ENCODE measurements at regions not wholly inside any gene's neighbourhood (a gene's known extent, or its start where the extent isn't known, plus 50 kb on each side); places are given as distances from the start of the nearest gene placed in this dataset.

DNA sequence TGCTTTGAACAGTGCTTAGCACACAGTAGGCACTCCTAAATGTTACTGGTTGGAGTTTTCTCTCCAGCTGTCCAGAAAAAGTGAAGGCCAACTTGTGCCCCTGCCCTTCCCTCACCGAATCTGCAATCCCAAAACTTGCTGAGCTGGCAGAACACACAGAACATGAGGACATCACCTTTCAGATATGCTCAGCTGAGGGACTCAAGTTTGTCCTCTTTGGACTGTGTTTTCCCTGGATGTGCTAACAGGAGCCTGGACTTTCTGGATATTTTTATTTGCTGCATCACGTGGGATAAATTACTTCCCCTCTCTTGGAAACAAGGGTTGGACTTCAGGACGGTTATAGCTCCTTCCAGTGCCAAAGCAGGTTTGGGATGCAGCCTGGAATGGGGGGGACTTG lies 59.5 kb upstream of the SMAD6 start:
- no peak for DNase-seq
- Histone ChIP-seq H3K27ac (ENCODE audit: low read depth in 2 of 2, low read length in 1 of 2) (no peak overlapping the region), H4K20me1 (ENCODE audit: insufficient read depth) (no peaks in the 10 kb centered on the region), H3K9me2 (no peaks in the 10 kb centered on the region), H3K79me2 (ENCODE audit: insufficient read depth) (no peaks in the 10 kb centered on the region), H3K27me3 (ENCODE audit: insufficient read depth) (no peaks in the 10 kb centered on the region), H3K4me3 (ENCODE audit: low read depth in 2 of 2, low read length in 1 of 2) (no peak overlapping the region), H3K36me3 (replicated peaks in 1 of 2; ENCODE audit: control insufficient read depth in 1 of 2, insufficient read depth in 2 of 2, low read length in 1 of 2) (no peaks in the 10 kb centered on the region), H3K4me2 (no peak overlapping the region), H3K9ac (no peak overlapping the region), H3F3A (replicated peaks; ENCODE audit: insufficient read depth) (no peaks in the 10 kb centered on the region), H3K4me1 (ENCODE audit: control insufficient read depth in 1 of 2, insufficient read depth in 2 of 2, low read depth in 1 of 2, low read length in 1 of 2) (peaks cover 9 to 13% of the 10 kb centered on the region in 2 experiments; a peak in 2 of 4 replicates), H3K9me3 (no peaks in the 10 kb centered on the region), H2AFZ (ENCODE audit: low read depth) (no peak overlapping the region)
- ChIA-PET CTCF (no interaction called here), POLR2A (no interaction called here)
- whole genome bisulfite sequencing (ENCODE audit: low lambda C conversion rate) = 70% methylated on average over 3 of the region's 3 CpGs
- TF ChIP-seq ZBTB33 (IDR thresholded peaks at IDR 0.05; ENCODE audit: borderline replicate concordance, low read depth) (no peak), EP300 (IDR thresholded peaks at IDR 0.05; ENCODE audit: borderline replicate concordance in 1 of 2, low read depth in 1 of 2, low read length in 1 of 2) (no peak), FOXM1 (IDR thresholded peaks at IDR 0.05; ENCODE audit: low read depth) (no peak), TAF1 (IDR thresholded peaks at IDR 0.05; ENCODE audit: borderline replicate concordance, low read depth, low read length) (no peak), NRF1 (IDR thresholded peaks at IDR 0.05; ENCODE audit: low read depth, low read length) (no peak), FOSL2 (IDR thresholded peaks at IDR 0.05; ENCODE audit: borderline replicate concordance, low read depth) (no peak), GABPA (IDR thresholded peaks at IDR 0.05; ENCODE audit: low read depth) (no peak), CHD2 (IDR thresholded peaks at IDR 0.05; ENCODE audit: low read length, partially characterized antibody) (no peak), TEAD4 (IDR thresholded peaks at IDR 0.05; ENCODE audit: borderline replicate concordance, insufficient read depth) (no peak), SIN3A (IDR thresholded peaks at IDR 0.05; ENCODE audit: borderline replicate concordance, low read depth, low read length) (no peak), YY1 (IDR thresholded peaks at IDR 0.05; ENCODE audit: low read depth) (no peak), MXI1 (IDR thresholded peaks at IDR 0.05; ENCODE audit: low read depth, low read length) (no peak), EZH2phosphoT487 (IDR thresholded peaks at IDR 0.05; ENCODE audit: borderline replicate concordance, low read depth) (no peak), ELF1 (IDR thresholded peaks at IDR 0.05) (no peak), NFIC (IDR thresholded peaks at IDR 0.05; ENCODE audit: borderline replicate concordance) (no peak)
- TF ChIP-seq, protein P1, sequence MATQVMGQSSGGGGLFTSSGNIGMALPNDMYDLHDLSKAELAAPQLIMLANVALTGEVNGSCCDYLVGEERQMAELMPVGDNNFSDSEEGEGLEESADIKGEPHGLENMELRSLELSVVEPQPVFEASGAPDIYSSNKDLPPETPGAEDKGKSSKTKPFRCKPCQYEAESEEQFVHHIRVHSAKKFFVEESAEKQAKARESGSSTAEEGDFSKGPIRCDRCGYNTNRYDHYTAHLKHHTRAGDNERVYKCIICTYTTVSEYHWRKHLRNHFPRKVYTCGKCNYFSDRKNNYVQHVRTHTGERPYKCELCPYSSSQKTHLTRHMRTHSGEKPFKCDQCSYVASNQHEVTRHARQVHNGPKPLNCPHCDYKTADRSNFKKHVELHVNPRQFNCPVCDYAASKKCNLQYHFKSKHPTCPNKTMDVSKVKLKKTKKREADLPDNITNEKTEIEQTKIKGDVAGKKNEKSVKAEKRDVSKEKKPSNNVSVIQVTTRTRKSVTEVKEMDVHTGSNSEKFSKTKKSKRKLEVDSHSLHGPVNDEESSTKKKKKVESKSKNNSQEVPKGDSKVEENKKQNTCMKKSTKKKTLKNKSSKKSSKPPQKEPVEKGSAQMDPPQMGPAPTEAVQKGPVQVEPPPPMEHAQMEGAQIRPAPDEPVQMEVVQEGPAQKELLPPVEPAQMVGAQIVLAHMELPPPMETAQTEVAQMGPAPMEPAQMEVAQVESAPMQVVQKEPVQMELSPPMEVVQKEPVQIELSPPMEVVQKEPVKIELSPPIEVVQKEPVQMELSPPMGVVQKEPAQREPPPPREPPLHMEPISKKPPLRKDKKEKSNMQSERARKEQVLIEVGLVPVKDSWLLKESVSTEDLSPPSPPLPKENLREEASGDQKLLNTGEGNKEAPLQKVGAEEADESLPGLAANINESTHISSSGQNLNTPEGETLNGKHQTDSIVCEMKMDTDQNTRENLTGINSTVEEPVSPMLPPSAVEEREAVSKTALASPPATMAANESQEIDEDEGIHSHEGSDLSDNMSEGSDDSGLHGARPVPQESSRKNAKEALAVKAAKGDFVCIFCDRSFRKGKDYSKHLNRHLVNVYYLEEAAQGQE (IDR thresholded peaks at IDR 0.05; ENCODE audit: low read depth, low read length) = no peak
- TF ChIP-seq, protein P2, sequence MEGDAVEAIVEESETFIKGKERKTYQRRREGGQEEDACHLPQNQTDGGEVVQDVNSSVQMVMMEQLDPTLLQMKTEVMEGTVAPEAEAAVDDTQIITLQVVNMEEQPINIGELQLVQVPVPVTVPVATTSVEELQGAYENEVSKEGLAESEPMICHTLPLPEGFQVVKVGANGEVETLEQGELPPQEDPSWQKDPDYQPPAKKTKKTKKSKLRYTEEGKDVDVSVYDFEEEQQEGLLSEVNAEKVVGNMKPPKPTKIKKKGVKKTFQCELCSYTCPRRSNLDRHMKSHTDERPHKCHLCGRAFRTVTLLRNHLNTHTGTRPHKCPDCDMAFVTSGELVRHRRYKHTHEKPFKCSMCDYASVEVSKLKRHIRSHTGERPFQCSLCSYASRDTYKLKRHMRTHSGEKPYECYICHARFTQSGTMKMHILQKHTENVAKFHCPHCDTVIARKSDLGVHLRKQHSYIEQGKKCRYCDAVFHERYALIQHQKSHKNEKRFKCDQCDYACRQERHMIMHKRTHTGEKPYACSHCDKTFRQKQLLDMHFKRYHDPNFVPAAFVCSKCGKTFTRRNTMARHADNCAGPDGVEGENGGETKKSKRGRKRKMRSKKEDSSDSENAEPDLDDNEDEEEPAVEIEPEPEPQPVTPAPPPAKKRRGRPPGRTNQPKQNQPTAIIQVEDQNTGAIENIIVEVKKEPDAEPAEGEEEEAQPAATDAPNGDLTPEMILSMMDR (IDR thresholded peaks at IDR 0.05) = no peak

All from SK-N-SH (cell line).